ENCODE measurements at regions not wholly inside any gene's neighbourhood (a gene's known extent, or its start where the extent isn't known, plus 50 kb on each side); places are given as distances from the start of the nearest gene placed in this dataset.

- no peak for TF ChIP-seq GATA2 (IDR thresholded peaks at IDR 0.05; ENCODE audit: low read depth, low read length)
- TF ChIP-seq GATA3 (IDR thresholded peaks at IDR 0.05; ENCODE audit: low read depth, low read length) = no peak
Measured at GRCh38 chr2:14423145-14423906, 209.2 kb upstream of the LRATD1 start.

Data from SH-SY5Y (cell line).